Breast epithelium (tissue), 4 donors: ENCODE measurements at regions not wholly inside any gene's neighbourhood (a gene's known extent, or its start where the extent isn't known, plus 50 kb on each side); places are given as distances from the start of the nearest gene placed in this dataset.
"Not testable (repeated sequence)": the region's sequence is repeated elsewhere in the genome, so short reads cannot be mapped to it uniquely, and the experiment has no call there.

ENCODE experiments used
- DNase-seq, 2 donors: peaks; one replicate each; pipeline ENCODE4 v3.0.0-alpha.2; 2019; ENCODE audit warnings: low spot score in 2 of 2
- H3K27ac ChIP-seq, 2 donors: fragments of 200-600 bp; sonication (generic) in 1 of 2; one replicate each; pipeline ENCODE4 v1.5.1; 2016 to 2019; ENCODE audit warnings: mild to moderate bottlenecking in 1 of 2
- H3K27me3 ChIP-seq, 2 donors: fragments of 200-600 bp; sonication (generic) in 1 of 2; one replicate each; pipeline versions ENCODE4 v1.5.1 to v1.6.0; 2017 to 2019; ENCODE audit warnings: control low read depth in 1 of 2, mild to moderate bottlenecking in 1 of 2
- H3K36me3 ChIP-seq: fragments of 200-600 bp; one replicate; pipeline ENCODE4 v1.5.1; 2019
- H3K4me1 ChIP-seq, 2 donors: fragments of 200-600 bp; sonication (generic); one replicate each; pipeline ENCODE4 v1.5.1; 2016 to 2019; ENCODE audit warnings: control low read depth in 1 of 2
- H3K4me3 ChIP-seq, 3 donors: fragments of 200-600 bp; sonication (generic); 1 replicate in 2 of 3; 2 replicates in 1 of 3; pipeline ENCODE4 v1.5.1; 2016 to 2019; ENCODE audit warnings: mild to moderate bottlenecking in 3 of 3, moderate library complexity in 2 of 3
- H3K9me3 ChIP-seq, 2 donors: fragments of 200-600 bp; sonication (generic) in 1 of 2; one replicate each; pipeline ENCODE4 v1.5.1; 2016 to 2019; ENCODE audit warnings: control low read depth in 1 of 2
- POLR2A ChIP-seq: fragments of 450-650 bp; IDR thresholded peaks from one replicate; pipeline ENCODE4 v1.6.1; 2016; ENCODE audit warnings: antibody characterized with exemption, mild to moderate bottlenecking, moderate library complexity
- POLR2AphosphoS5 ChIP-seq, 3 donors: sonication (generic); formaldehyde crosslinking; IDR thresholded peaks; one replicate each; pipeline ENCODE4 v1.6.1; 2017; ENCODE audit warnings: antibody characterized with exemption in 3 of 3
- intact Hi-C: fragments of 100-400 bp; cut with DNase I; formaldehyde crosslinking; loops from one replicate; pipeline ENCODE4 v1.15.1; 2023; ENCODE audit warnings: low total_unique reads
- TF ChIP-seq, protein P1 (sequence below), 3 donors: fragments of 450-650 bp; IDR thresholded peaks; one replicate each; pipeline ENCODE4 v1.5.1; 2016 to 2017; ENCODE audit warnings: antibody characterized with exemption in 3 of 3, mild to moderate bottlenecking in 3 of 3, moderate library complexity in 3 of 3

GRCh38 chr10:33022090-33022489 is 64.1 kb upstream of the ITGB1 start:
- Histone ChIP-seq H3K27me3 (no peaks in the 10 kb centered on the region), H3K4me3 (no peak overlapping the region), H3K27ac (no peak overlapping the region), H3K4me1 (no peaks in the 10 kb centered on the region), H3K9me3 (no peaks in the 10 kb centered on the region), H3K36me3 (no peaks in the 10 kb centered on the region)
- TF ChIP-seq, protein P1, sequence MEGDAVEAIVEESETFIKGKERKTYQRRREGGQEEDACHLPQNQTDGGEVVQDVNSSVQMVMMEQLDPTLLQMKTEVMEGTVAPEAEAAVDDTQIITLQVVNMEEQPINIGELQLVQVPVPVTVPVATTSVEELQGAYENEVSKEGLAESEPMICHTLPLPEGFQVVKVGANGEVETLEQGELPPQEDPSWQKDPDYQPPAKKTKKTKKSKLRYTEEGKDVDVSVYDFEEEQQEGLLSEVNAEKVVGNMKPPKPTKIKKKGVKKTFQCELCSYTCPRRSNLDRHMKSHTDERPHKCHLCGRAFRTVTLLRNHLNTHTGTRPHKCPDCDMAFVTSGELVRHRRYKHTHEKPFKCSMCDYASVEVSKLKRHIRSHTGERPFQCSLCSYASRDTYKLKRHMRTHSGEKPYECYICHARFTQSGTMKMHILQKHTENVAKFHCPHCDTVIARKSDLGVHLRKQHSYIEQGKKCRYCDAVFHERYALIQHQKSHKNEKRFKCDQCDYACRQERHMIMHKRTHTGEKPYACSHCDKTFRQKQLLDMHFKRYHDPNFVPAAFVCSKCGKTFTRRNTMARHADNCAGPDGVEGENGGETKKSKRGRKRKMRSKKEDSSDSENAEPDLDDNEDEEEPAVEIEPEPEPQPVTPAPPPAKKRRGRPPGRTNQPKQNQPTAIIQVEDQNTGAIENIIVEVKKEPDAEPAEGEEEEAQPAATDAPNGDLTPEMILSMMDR (IDR thresholded peaks at IDR 0.05): no peak
- TF ChIP-seq POLR2AphosphoS5 (IDR thresholded peaks at IDR 0.05) (no peak), POLR2A (no peak)
- intact Hi-C loops: no loop called here
- DNase-seq: no peak

DNA sequence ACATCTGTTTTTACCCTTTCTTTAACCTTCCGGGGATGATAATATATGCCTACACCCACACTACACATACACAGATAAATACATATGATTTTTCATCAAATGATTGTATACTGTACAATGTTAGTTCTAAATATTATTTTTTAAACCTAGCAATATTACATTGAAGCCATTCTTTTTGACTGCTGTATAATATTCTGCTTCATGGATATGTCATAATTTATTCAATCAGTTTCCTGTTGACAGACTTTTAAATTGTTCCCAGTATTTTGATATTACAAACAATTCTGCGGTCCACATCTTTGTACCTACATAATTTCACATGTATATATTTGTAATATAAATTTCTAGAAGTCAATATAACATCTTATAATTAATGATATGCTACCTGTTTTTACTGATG is 59.0 kb upstream of the ITGB1 start:
- TF ChIP-seq POLR2A: no peak
- TF ChIP-seq, protein P1 (IDR thresholded peaks at IDR 0.05): no peak
- TF ChIP-seq POLR2AphosphoS5 (IDR thresholded peaks at IDR 0.05): no peak
- Histone ChIP-seq H3K9me3 (no peaks in the 10 kb centered on the region), H3K4me3 (no peak overlapping the region), H3K36me3 (no peaks in the 10 kb centered on the region), H3K27ac (no peak overlapping the region), H3K4me1 (no peaks in the 10 kb centered on the region), H3K27me3 (no peaks in the 10 kb centered on the region)
- intact Hi-C loops: loop anchor here (10.0 kb wide), 1 partner anchor 1638 kb away; no protein-coding TSS in a partner anchor
- no peak for DNase-seq

GRCh38 chr10:33015761-33016547 is 57.9 kb upstream of the ITGB1 start:
- Histone ChIP-seq H3K36me3 (no peaks in the 10 kb centered on the region), H3K27me3 (no peaks in the 10 kb centered on the region), H3K27ac (peak overlapping the region in 1 of 2 donors; percentile 53), H3K4me3 (no peak overlapping the region), H3K4me1 (no peaks in the 10 kb centered on the region), H3K9me3 (no peaks in the 10 kb centered on the region)
- TF ChIP-seq, protein P1 (IDR thresholded peaks at IDR 0.05): no peak
- TF ChIP-seq POLR2AphosphoS5 (IDR thresholded peaks at IDR 0.05) (no peak), POLR2A (no peak)
- intact Hi-C loops: loop anchor here (10.0 kb wide), 1 partner anchor 1639 kb away; no protein-coding TSS in a partner anchor
- no peak for DNase-seq

GRCh38 chr10:33013331-33013730 is 55.3 kb upstream of the ITGB1 start:
- not testable (repeated sequence) for H3K36me3 ChIP-seq, H3K9me3 ChIP-seq, DNase-seq, H3K4me1 ChIP-seq, H3K4me3 ChIP-seq, H3K27me3 ChIP-seq, H3K27ac ChIP-seq
- intact Hi-C loops: loop anchor here (10.0 kb wide), 1 partner anchor 1641 kb away; no protein-coding TSS in a partner anchor

DNA sequence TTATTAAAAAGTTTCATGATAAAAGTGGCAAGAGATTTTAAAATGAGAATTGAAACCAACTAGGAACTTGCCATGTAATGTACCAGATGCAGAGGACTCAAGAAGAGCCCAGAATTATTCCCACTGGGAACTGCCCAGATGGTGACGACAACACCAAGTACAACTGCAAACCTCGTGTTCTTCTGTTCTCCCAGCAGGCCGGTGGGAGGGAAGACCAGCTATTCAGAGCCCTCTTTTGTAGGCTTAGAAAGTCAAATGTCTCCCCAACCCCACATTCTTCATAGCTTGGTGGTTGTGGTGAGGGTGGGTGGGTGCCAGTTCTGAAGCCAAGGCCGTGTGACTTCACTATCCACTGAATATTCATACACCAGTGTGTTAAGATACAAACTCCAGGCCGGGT is 54.3 kb upstream of the ITGB1 start:
- no peaks in the 10 kb centered on the region for H3K27me3 ChIP-seq
- H3K9me3 ChIP-seq: no peaks in the 10 kb centered on the region
- H3K4me1 ChIP-seq: peaks cover 0 to 4% of the 10 kb centered on the region in 2 donors
- DNase-seq: no peak
- TF ChIP-seq, protein P1 (IDR thresholded peaks at IDR 0.05): no peak
- no peak for TF ChIP-seq POLR2AphosphoS5 (IDR thresholded peaks at IDR 0.05)
- no peak for TF ChIP-seq POLR2A
- intact Hi-C loops: loop anchor here (10.0 kb wide), 1 partner anchor 1642 kb away; no protein-coding TSS in a partner anchor
- no peak overlapping the region for H3K27ac ChIP-seq
- no peak overlapping the region for H3K4me3 ChIP-seq
- H3K36me3 ChIP-seq: no peaks in the 10 kb centered on the region
